GM12875 (cell line): ENCODE measurements at regions not wholly inside any gene's neighbourhood (a gene's known extent, or its start where the extent isn't known, plus 50 kb on each side); places are given as distances from the start of the nearest gene placed in this dataset.

Experiments
- H3K4me3 ChIP-seq: one replicate; pipeline ENCODE4 v1.5.1; 2011; ENCODE audit warnings: low read depth, low read length, control low read depth
- TF ChIP-seq, protein P1 (sequence below): IDR thresholded peaks from 2 replicates; pipeline ENCODE4 v1.5.1; 2011; ENCODE audit warnings: low read depth, mild to moderate bottlenecking, control low read depth, inconsistent platforms, low read length, moderate library complexity, borderline replicate concordance; ENCODE audit not compliant: insufficient read depth

DNA sequence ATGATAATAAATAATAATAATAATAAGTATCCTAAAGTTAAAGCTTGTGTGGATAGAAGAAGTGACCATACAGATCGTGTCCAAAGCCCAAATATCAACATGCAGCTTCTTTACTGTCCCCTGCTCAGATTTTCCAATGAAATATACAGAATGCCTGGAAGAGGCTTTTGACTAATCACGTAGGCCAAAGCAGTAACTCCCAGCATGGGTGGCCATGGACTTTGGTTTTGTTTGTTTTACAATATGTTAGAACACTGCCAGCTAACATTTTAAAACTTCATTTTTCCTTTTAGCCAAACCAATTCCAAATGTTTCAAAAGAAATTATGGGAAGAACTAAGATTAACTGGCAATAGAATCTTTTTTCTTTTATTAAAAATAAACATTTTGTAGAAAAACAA is 400.0 kb upstream of the FLRT2 start:
- no peak overlapping the region for H3K4me3 ChIP-seq
- TF ChIP-seq, protein P1, sequence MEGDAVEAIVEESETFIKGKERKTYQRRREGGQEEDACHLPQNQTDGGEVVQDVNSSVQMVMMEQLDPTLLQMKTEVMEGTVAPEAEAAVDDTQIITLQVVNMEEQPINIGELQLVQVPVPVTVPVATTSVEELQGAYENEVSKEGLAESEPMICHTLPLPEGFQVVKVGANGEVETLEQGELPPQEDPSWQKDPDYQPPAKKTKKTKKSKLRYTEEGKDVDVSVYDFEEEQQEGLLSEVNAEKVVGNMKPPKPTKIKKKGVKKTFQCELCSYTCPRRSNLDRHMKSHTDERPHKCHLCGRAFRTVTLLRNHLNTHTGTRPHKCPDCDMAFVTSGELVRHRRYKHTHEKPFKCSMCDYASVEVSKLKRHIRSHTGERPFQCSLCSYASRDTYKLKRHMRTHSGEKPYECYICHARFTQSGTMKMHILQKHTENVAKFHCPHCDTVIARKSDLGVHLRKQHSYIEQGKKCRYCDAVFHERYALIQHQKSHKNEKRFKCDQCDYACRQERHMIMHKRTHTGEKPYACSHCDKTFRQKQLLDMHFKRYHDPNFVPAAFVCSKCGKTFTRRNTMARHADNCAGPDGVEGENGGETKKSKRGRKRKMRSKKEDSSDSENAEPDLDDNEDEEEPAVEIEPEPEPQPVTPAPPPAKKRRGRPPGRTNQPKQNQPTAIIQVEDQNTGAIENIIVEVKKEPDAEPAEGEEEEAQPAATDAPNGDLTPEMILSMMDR, result no peak

GRCh38 chr14:85131226-85131922 is 398.6 kb upstream of the FLRT2 start:
- TF ChIP-seq, protein P1, result no peak
- no peak overlapping the region for H3K4me3 ChIP-seq

- TF ChIP-seq, protein P1, result no peak
- H3K4me3 ChIP-seq, result no peak overlapping the region
Measured at GRCh38 chr14:85142982-85143381, 387.0 kb upstream of the FLRT2 start.

DNA sequence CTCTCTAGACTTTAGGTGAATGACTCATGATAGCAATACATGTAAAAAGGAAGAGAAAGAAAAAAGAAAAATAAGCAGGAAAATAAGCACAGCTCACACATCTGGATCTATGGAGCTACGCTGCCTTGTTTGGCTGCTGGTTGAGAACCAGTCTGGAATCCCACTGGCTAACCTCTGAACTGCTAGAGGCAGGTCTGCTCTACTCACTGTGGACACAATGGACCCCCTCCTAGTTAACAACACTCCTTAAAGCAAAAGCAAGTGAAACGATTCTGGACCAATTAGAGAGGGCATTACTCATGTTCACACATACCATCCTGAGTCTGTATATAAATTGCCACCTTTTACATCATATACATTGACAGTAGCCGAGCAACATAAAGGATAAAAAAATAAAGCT is 383.2 kb upstream of the FLRT2 start:
- no peak overlapping the region for H3K4me3 ChIP-seq
- TF ChIP-seq, protein P1, result no peak

DNA sequence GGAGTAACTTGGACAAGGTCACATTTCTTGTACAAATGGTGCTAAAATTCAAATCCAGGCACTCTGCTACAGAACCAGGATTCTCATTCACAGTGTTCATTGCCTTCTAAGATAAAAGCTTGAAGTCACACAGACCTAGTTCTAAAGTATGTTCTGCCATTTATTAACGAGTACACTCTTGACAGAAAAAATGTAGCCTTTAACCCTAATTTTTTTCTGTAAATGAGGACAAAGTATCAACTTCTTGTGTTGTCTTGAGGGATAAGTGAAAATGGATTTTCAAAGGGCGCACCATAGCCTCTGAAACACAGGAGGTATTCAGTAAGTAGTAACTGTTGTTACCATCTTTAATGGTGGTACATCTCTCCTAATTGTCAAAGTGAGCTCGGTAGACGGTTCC is 379.8 kb upstream of the FLRT2 start:
- TF ChIP-seq, protein P1, result no peak
- H3K4me3 ChIP-seq, result no peak overlapping the region

DNA sequence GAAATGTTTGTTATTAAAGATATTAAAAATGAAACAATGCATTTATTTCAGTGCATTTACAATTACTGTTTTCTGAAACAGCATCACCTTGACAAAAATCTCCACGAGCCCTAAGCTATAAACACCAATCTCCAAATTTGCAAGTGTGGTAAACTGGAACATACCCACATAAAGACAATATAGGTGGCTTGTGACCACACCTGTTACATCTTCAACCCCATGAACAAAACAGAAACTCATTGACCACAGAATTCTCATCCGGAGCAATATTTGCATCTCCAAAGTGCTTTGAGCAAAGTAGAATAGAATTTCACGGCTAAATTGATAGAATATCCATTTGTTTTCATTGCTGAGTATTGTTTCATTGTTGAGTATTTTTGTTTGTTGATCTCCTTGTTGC is 375.2 kb upstream of the FLRT2 start:
- TF ChIP-seq, protein P1, result no peak
- no peak overlapping the region for H3K4me3 ChIP-seq

GRCh38 chr14:85156319-85156718 is 373.6 kb upstream of the FLRT2 start:
- H3K4me3 ChIP-seq, result no peak overlapping the region
- TF ChIP-seq, protein P1, result no peak
